AG04450 (cell line): ENCODE measurements at regions not wholly inside any gene's neighbourhood (a gene's known extent, or its start where the extent isn't known, plus 50 kb on each side); places are given as distances from the start of the nearest gene placed in this dataset.

ENCODE experiments used
- CTCF ChIA-PET: fragments of 300-600, 350-600 bp; formaldehyde crosslinking; extraction: SDS; loops from one replicate; lab custom pipeline; 2022; ENCODE audit warnings: antibody characterized with exemption, inconsistent platforms; lab: Charles Lee
- POLR2A ChIA-PET: fragments of 350-600 bp; formaldehyde crosslinking; extraction: SDS; loops from one replicate; lab custom pipeline; 2021; ENCODE audit warnings: antibody characterized with exemption, inconsistent platforms; lab: Yijun Ruan, JAX
- DNase-seq: peaks from one replicate; pipeline ENCODE4 v3.0.0-alpha.2; 2011; ENCODE audit warnings: low read depth, low spot score
- H3K27ac ChIP-seq: one replicate; pipeline ENCODE4 v1.5.1; 2012; ENCODE audit warnings: low read depth, low read length, control low read depth
- H3K27me3 ChIP-seq: one replicate; pipeline ENCODE4 v1.6.0; 2012; ENCODE audit warnings: low read length; ENCODE audit not compliant: control insufficient read depth, insufficient read depth
- H3K4me3 ChIP-seq: 2 replicates; pipeline ENCODE4 v1.5.1; 2011; ENCODE audit warnings: mild to moderate bottlenecking, low read depth, low read length, control low read depth
- H3K9me3 ChIP-seq: 2 replicates; pipeline ENCODE4 v1.5.1; 2012; ENCODE audit warnings: low read length; ENCODE audit not compliant: control insufficient read depth, insufficient read depth
- TF ChIP-seq, protein P1 (sequence below): IDR thresholded peaks from 2 replicates; pipeline ENCODE4 v1.5.1; 2011; ENCODE audit warnings: low read depth, low read length, control low read depth, inconsistent platforms

DNA sequence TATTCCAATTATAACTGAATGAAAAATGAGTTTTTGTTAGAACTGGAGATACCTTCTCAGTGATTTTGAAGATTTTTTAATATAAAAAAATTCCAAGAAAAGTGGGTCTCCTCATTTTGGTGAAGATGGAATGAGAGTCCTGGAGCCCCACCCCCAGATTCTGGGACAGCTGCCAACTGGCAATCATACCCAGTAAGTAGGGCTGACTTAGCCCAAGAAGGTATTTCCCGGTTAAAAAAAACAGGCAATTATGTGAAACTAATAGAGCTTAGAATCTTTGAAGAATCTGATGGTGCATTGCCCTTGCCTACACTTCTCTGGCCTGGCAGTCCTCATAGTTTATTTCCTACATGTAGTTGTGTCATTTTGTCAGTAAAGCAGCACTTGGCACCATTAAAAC, 52.8 kb upstream of the VWDE start:
- Histone ChIP-seq H3K27ac (no peak overlapping the region), H3K27me3 (no peaks in the 10 kb centered on the region), H3K9me3 (no peaks in the 10 kb centered on the region), H3K4me3 (no peak overlapping the region)
- ChIA-PET POLR2A (no interaction called here), CTCF (interaction anchor here (0.7 to 4.9 kb wide), 5 partner anchors 23 to 68 kb away, joined by 3 to 275 read pairs (median 4); no protein-coding TSS in a partner anchor)
- TF ChIP-seq, protein P1, sequence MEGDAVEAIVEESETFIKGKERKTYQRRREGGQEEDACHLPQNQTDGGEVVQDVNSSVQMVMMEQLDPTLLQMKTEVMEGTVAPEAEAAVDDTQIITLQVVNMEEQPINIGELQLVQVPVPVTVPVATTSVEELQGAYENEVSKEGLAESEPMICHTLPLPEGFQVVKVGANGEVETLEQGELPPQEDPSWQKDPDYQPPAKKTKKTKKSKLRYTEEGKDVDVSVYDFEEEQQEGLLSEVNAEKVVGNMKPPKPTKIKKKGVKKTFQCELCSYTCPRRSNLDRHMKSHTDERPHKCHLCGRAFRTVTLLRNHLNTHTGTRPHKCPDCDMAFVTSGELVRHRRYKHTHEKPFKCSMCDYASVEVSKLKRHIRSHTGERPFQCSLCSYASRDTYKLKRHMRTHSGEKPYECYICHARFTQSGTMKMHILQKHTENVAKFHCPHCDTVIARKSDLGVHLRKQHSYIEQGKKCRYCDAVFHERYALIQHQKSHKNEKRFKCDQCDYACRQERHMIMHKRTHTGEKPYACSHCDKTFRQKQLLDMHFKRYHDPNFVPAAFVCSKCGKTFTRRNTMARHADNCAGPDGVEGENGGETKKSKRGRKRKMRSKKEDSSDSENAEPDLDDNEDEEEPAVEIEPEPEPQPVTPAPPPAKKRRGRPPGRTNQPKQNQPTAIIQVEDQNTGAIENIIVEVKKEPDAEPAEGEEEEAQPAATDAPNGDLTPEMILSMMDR = no peak
- no peak for DNase-seq

DNA sequence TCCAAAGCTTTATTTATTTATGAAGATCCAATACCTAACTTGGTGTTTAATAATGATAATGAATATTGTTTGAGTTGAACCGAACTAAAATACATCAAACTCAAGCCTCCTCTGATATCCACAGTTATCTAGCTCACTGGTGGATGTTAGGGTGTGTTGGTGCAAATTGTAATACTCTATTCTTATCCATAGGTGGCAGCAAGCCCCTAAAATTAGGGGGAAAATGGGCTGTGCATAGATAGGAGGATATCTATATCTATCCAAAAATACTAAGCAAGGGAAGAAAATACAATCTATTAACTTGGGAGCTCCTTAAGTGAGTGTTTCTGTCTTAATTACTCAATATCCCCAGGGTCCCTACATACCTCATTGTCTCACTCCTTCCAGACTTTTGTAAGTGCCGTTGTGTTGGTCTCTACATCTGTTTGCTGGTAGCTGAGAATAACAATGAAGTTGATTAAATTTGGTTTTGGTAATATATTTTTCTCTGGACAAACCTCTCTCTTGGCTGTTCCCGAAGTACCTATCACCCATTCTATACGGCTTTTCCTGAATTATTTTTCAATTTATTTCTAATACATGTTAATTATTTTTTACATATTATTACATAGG, 55.0 kb upstream of the VWDE start:
- no peaks in the 10 kb centered on the region for H3K27me3 ChIP-seq
- DNase-seq = no peak
- POLR2A ChIA-PET = interaction anchor here (0.5 kb wide), 1 partner anchor 63 kb away, joined by 3 read pairs; no protein-coding TSS in a partner anchor
- no peak overlapping the region for H3K27ac ChIP-seq
- no peaks in the 10 kb centered on the region for H3K9me3 ChIP-seq
- CTCF ChIA-PET = interaction anchor here (0.6 to 4.9 kb wide), 56 partner anchors 9 to 1220 kb away, joined by 3 to 275 read pairs (median 5); a partner anchor contains a TSS
- TF ChIP-seq, protein P1 = peak; percentile 81
- no peak overlapping the region for H3K4me3 ChIP-seq

DNA sequence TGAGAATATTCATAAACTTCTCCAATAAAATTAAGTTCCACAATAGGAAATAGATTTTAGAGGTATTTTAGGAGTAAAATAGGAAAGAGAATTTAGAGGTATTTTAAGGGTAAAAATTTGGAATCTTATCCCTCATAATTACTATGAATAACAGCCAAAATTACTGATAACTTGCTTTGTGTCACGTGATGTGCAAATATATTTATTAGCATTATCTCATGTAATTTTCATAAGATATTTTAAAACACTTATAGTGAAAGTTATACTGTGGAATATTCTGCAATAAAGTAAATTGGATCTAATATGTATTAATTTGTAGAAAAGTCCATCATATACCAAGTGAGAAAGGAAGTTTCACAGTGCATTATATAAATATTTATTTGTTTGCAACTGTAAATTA, 64.2 kb upstream of the VWDE start:
- H3K9me3 ChIP-seq = no peaks in the 10 kb centered on the region; the same call in 1 of the 2 replicates
- H3K27me3 ChIP-seq = no peaks in the 10 kb centered on the region
- TF ChIP-seq, protein P1 = no peak
- POLR2A ChIA-PET = no interaction called here
- CTCF ChIA-PET = interaction anchor here (2.5 to 3.4 kb wide), 2 partner anchors 9 to 22 kb away, joined by 13 to 39 read pairs; no protein-coding TSS in a partner anchor
- H3K4me3 ChIP-seq = no peak overlapping the region
- H3K27ac ChIP-seq = no peak overlapping the region
- DNase-seq = no peak

DNA sequence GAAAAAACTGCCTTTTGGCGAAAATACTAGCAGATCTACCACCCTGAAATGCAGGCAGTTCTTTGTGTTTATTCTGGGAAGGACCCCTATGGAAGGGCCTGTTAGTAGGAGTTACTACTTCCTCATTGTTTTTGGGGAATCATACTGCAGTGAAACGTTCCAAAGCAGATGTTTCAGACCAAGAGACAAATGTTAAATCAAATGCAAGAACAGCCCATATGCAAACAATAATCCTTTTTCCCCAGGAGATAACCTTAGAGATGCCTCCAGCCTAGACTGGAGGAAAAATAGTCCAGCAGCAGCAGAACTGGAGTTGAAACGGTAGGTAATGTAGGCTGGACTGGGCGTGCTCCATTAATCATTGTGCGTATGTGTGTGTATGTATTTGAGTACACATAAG, 65.9 kb upstream of the VWDE start:
- CTCF ChIA-PET = interaction anchor here (1.2 to 7.6 kb wide), 2 partner anchors 11 to 21 kb away, joined by 5 to 103 read pairs; no protein-coding TSS in a partner anchor
- Histone ChIP-seq H3K27me3 (no peaks in the 10 kb centered on the region), H3K4me3 (no peak overlapping the region), H3K27ac (no peak overlapping the region), H3K9me3 (no peaks in the 10 kb centered on the region; the same call in 1 of the 2 replicates)
- DNase-seq = no peak
- POLR2A ChIA-PET = no interaction called here
- TF ChIP-seq, protein P1 = no peak

DNA sequence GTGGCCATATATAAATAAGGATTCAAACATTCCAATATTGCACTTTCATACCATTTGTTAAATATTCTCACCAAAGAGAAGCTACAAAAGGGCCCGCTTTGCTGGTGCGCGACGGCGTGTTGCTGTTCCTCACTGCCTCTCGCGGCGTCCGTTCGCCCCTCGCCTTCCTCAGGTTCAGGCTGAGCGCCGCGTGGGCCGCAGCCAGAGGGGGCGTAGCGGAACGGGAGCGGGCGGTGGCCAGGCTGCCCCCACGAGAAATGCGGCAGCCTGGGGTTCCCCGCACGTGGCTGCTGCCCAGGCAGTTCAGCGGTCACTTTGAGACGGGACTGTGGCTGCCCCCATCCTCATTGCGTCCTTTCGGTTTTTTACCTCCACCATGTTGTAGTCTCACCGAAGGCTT, 67.3 kb upstream of the VWDE start:
- Histone ChIP-seq H3K27me3 (no peaks in the 10 kb centered on the region), H3K9me3 (no peaks in the 10 kb centered on the region; the same call in 1 of the 2 replicates), H3K27ac (no peak overlapping the region), H3K4me3 (no peak overlapping the region)
- TF ChIP-seq, protein P1 = no peak
- no peak for DNase-seq
- CTCF ChIA-PET = interaction anchor here (1.0 to 7.6 kb wide), 3 partner anchors 12 to 82 kb away, joined by 3 to 103 read pairs (median 3); no protein-coding TSS in a partner anchor
- POLR2A ChIA-PET = no interaction called here
